ENCODE measurements at regions not wholly inside any gene's neighbourhood (a gene's known extent, or its start where the extent isn't known, plus 50 kb on each side); places are given as distances from the start of the nearest gene placed in this dataset.

DNA sequence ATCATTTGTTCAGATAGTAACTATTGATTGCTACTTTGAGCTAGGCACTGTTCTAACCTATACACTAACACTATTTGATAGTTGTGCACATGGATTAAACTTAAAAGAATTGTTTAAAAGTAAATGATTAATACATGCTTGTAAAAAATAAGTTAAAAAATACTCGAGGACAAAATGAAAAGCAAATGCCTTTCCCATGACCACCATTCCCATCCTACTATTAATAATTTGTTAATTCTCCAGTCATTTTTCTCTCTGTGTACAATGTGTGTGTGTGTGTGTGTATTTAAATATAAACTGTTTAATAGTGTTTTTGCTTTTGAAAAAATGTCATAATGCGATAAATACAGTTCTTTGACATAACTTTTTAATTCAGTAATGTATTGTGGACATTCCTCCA is 78.7 kb upstream of the KCNMB2 start:
- DNase-seq = no peak
- Mint-ChIP-seq H3K4me1 (ENCODE audit: low read depth) (no peaks in the 10 kb centered on the region), H3K4me3 (no peak overlapping the region), H3K9me3 (no peaks in the 10 kb centered on the region), H3K27ac (no peak overlapping the region), H3K27me3 (ENCODE audit: low read depth) (peaks cover 26% of the 10 kb centered on the region), H3K36me3 (ENCODE audit: insufficient read depth in 2 of 2) (no peaks in the 10 kb centered on the region)
- ATAC-seq (replicated peaks in 1 of 2) = no peak

DNA sequence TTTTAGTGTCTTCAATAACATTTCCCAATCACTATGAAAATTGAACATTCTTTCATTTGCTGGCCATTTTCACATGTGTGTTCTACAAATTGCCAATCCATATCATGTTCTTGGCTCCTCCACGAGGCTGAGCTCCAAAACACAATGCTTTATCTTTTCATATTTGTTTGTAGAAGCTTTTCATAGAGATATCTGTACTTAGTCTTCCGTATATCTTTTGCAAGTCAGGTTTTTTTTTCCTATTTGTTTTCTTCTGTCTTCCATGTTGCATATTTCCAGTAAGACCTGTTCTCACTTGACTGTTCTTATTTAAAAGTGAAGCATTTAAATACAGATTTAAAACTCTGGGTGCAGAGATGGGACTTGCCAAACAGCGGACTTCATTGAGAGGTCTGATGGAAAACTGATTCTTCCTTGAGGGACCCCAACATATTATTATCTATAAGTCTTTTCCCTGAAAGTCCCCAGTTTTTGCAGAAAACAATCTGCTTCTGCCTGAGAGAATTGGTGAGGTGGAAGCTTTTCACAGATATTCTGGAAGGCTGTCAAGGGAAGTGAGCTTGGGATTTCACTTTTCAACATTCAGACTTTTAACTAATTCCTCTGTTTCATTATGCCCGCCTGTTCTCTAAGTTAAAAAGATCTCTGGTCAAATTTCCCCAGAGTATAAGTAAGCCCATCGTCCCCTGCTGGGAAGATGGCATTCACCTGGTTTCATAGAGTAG is 77.8 kb upstream of the KCNMB2 start:
- Mint-ChIP-seq H3K4me1 (ENCODE audit: low read depth) (no peaks in the 10 kb centered on the region), H3K4me3 (no peak overlapping the region), H3K36me3 (ENCODE audit: insufficient read depth in 2 of 2) (no peaks in the 10 kb centered on the region), H3K27ac (no peak overlapping the region), H3K27me3 (ENCODE audit: low read depth) (peaks cover 35% of the 10 kb centered on the region), H3K9me3 (no peaks in the 10 kb centered on the region)
- ATAC-seq (replicated peaks in 1 of 2) (no peak), DNase-seq (no peak)

DNA sequence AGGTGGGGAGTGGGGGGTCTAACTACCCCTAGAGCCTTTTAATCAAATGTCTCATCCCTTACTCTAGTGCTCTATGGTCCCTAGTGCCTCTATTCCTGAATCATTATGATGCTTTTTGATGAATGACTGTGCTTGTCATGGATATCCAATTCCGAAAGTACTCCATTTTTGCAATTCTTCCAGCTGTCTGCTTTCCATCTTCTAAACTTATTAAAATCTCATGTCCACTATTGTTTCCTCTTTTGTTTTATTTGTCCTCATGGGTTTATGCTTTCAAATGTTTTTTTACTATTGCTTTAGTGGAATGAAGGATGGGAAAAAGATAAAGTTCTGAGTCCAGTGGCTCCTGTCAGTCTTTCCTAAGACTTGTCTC is 77.2 kb upstream of the KCNMB2 start:
- Mint-ChIP-seq H3K27me3 (ENCODE audit: low read depth) (peaks cover 39% of the 10 kb centered on the region), H3K36me3 (ENCODE audit: insufficient read depth in 2 of 2) (no peaks in the 10 kb centered on the region), H3K9me3 (no peaks in the 10 kb centered on the region), H3K4me3 (no peak overlapping the region), H3K27ac (no peak overlapping the region), H3K4me1 (ENCODE audit: low read depth) (no peaks in the 10 kb centered on the region)
- no peak for DNase-seq
- no peak for ATAC-seq (replicated peaks in 1 of 2)

DNA sequence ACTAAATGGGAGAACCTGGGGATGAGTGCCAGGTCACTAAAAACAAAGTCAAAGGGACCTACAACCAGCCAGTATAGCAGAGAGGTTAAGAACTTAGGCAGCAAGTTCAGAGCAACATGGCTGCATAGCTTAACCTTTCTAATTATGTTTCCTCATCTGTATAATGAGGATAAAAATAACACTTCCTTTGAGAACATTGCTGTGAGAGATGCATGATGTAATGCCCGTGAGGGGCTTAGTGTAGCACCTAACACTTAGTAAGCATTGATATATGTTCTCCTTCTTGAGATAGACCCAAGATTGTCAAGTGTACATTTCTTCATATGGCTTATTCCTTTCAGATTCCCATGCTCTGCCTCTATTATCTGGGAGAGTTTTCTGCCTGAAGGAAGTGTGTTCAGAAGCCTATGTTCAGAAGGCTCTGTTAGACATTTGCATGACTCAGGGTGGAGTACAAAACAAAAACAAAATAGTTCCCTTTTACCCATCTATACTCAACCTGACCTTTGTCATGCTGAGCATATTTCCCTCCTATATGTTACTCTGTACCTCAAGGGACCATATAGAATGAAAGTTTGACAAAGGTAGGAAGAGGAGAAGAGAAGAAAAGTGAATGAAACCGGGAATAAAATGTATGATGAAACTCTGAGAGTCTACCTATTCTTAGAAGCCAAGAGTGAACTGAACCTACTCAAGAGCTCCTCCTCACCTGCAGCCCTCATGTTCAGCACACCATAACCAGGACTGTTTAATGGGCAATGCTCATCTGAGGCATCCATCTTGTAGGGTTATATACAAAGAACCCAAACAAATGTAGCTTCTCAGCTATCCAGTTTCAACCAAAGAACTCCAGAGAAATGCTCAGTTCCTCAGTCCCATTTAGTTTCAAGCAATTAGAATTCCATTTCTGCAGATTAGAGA is 70.7 kb upstream of the KCNMB2 start:
- Mint-ChIP-seq H3K4me3 (no peak overlapping the region), H3K27me3 (ENCODE audit: low read depth) (peaks cover 15% of the 10 kb centered on the region), H3K27ac (no peak overlapping the region), H3K4me1 (ENCODE audit: low read depth) (no peaks in the 10 kb centered on the region), H3K9me3 (no peaks in the 10 kb centered on the region), H3K36me3 (ENCODE audit: insufficient read depth in 2 of 2) (no peaks in the 10 kb centered on the region)
- no peak for DNase-seq
- ATAC-seq (replicated peaks in 1 of 2) = no peak

DNA sequence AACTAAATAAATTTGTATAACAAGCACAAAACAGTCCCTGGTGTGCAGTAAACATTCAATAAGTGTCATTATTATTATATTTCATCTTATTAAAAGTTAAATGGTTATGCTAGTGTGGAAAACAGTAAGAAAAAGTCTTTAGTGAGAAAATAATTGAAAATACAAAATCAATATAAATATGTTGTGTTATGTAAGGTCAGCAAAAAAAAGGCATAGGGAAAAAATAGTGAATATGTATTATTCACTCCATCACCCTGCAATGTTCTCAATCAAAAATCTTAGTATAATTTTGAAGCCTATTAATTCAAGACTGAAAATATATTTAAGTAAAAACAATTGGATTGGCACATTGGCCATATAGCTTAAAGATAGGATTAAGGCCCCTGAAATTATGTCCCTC is 63.3 kb upstream of the KCNMB2 start:
- no peaks in the 10 kb centered on the region for H3K36me3 Mint-ChIP-seq (ENCODE audit: insufficient read depth in 2 of 2)
- H3K27me3 Mint-ChIP-seq (ENCODE audit: low read depth) = peaks cover 10% of the 10 kb centered on the region
- no peaks in the 10 kb centered on the region for H3K4me1 Mint-ChIP-seq (ENCODE audit: low read depth)
- DNase-seq (no peak), ATAC-seq (replicated peaks in 1 of 2) (no peak)
- H3K27ac Mint-ChIP-seq = no peak overlapping the region
- H3K4me3 Mint-ChIP-seq = no peak overlapping the region
- no peaks in the 10 kb centered on the region for H3K9me3 Mint-ChIP-seq

DNA sequence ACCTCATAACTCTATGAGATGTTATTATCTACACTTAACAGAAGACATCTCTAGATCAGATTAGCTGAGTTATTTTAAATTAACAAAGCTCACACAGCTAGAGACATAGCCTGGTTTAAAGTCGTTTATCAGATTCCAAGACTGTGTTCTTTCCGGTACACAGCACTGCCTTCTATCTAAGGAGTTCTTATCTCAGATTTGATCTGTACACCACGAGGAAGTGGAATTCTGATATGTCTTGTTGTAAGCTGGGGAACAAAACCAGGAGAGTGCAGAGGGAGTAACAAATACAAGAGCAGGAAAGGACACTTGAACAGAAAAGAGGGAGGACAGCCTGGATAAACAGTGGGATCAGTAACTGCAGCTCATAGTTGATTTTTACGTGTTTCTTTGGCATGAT is 61.7 kb upstream of the KCNMB2 start:
- H3K4me3 Mint-ChIP-seq = no peak overlapping the region
- ATAC-seq (replicated peaks in 1 of 2) = no peak
- H3K27ac Mint-ChIP-seq = no peak overlapping the region
- H3K36me3 Mint-ChIP-seq (ENCODE audit: insufficient read depth in 2 of 2) = no peaks in the 10 kb centered on the region
- no peaks in the 10 kb centered on the region for H3K9me3 Mint-ChIP-seq
- H3K4me1 Mint-ChIP-seq (ENCODE audit: low read depth) = no peaks in the 10 kb centered on the region
- DNase-seq = no peak
- peaks cover 16% of the 10 kb centered on the region for H3K27me3 Mint-ChIP-seq (ENCODE audit: low read depth)

DNA sequence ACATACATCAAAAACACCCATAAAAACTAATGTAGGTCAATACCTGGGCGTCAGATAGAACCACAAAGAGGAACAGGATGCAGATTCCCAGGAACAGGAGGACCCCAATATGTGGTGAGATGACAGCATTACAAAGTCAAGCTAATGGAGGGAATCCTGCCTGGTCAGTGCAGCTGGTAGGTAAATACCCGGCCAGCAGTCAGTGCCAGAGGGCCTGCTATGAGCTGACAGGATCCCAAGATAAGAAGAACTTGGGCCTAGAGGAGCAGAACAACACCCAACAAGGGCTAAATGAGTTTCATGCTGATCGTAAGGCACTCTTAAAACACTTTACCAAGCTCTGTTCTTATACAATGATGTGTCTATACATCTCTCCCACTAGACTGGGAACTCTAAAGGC is 61.2 kb upstream of the KCNMB2 start:
- ATAC-seq (replicated peaks in 1 of 2) = no peak

DNA sequence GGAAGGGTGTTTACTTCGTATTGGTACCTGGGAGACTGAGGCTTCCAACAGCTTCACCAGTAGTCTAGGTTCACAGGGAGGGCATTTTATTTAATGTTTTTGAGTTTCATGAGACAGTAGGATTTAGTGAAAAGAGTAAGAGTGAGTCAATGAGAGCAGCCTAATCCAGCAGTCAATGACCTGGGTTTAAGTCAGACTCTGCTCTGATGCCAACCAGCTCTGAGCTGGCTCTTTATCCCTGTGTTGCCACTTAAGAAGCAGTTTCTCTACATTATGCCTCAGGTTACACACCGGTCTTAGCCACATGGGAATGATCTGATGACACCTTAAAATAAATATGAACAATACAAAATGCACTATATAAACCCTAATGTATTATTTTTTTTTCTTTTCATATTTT is 59.4 kb upstream of the KCNMB2 start:
- H3K9me3 Mint-ChIP-seq = no peaks in the 10 kb centered on the region
- H3K27ac Mint-ChIP-seq = no peak overlapping the region
- DNase-seq (no peak), ATAC-seq (replicated peaks in 1 of 2) (no peak)
- peaks cover 28% of the 10 kb centered on the region for H3K27me3 Mint-ChIP-seq (ENCODE audit: low read depth)
- no peaks in the 10 kb centered on the region for H3K36me3 Mint-ChIP-seq (ENCODE audit: insufficient read depth in 2 of 2)
- H3K4me1 Mint-ChIP-seq (ENCODE audit: low read depth) = no peaks in the 10 kb centered on the region
- H3K4me3 Mint-ChIP-seq = no peak overlapping the region

More for the DNA sequence above, 61.2 kb upstream of the KCNMB2 start:
- peaks cover 16% of the 10 kb centered on the region for H3K27me3 Mint-ChIP-seq (ENCODE audit: low read depth)
- H3K4me3 Mint-ChIP-seq = no peak overlapping the region
- no peak for DNase-seq
- no peaks in the 10 kb centered on the region for H3K9me3 Mint-ChIP-seq
- H3K27ac Mint-ChIP-seq = no peak overlapping the region
- no peaks in the 10 kb centered on the region for H3K4me1 Mint-ChIP-seq (ENCODE audit: low read depth)
- no peaks in the 10 kb centered on the region for H3K36me3 Mint-ChIP-seq (ENCODE audit: insufficient read depth in 2 of 2)

DNA sequence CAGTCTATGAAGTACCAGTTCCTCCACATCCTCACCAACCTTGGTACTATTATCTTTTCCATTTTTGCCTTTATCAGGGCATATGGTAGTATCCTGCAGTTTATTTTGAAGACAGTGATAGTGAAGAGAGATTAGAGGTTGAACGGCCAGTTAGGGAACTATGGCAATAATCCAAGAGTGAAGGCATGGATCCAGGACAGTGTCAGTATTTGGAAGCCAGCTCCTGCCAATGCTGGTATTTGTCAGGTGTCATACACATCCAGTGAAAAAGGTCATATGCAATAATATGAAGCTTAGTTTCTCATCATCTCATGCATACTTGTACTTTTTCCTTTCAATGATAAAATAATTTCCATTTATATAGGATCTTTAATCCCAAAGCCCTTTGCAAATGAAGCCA is 56.8 kb upstream of the KCNMB2 start:
- no peaks in the 10 kb centered on the region for H3K4me1 Mint-ChIP-seq (ENCODE audit: low read depth)
- no peak overlapping the region for H3K4me3 Mint-ChIP-seq
- H3K9me3 Mint-ChIP-seq = no peaks in the 10 kb centered on the region
- ATAC-seq (replicated peaks in 1 of 2) = no peak
- no peak overlapping the region for H3K27ac Mint-ChIP-seq
- DNase-seq = no peak
- H3K36me3 Mint-ChIP-seq (ENCODE audit: insufficient read depth in 2 of 2) = no peaks in the 10 kb centered on the region
- H3K27me3 Mint-ChIP-seq (ENCODE audit: low read depth) = peaks cover 26% of the 10 kb centered on the region

DNA sequence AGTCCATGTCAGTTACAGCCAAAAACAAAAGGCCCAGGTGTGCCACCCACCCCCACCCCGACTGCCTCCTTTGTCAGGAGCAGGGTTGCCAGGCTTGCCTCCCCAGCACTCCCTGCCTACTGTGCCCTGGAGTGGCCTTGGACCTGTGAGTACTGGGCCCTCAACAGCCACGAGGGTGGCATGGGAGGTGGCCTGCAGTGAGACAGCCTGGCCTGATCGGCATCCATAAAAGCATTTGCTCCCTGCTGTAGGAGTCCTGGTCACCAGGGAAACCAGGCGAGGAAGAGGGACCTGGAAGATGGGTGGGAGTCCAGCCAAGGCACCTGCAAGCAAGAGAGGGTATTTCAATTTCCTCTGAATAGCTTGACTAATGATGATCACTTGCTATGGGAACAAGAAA is 56.4 kb upstream of the KCNMB2 start:
- Mint-ChIP-seq H3K9me3 (no peaks in the 10 kb centered on the region), H3K4me1 (ENCODE audit: low read depth) (no peaks in the 10 kb centered on the region), H3K27ac (no peak overlapping the region), H3K36me3 (ENCODE audit: insufficient read depth in 2 of 2) (no peaks in the 10 kb centered on the region), H3K27me3 (ENCODE audit: low read depth) (peaks cover 22% of the 10 kb centered on the region), H3K4me3 (no peak overlapping the region)
- DNase-seq (no peak), ATAC-seq (replicated peaks in 1 of 2) (no peak)

DNA sequence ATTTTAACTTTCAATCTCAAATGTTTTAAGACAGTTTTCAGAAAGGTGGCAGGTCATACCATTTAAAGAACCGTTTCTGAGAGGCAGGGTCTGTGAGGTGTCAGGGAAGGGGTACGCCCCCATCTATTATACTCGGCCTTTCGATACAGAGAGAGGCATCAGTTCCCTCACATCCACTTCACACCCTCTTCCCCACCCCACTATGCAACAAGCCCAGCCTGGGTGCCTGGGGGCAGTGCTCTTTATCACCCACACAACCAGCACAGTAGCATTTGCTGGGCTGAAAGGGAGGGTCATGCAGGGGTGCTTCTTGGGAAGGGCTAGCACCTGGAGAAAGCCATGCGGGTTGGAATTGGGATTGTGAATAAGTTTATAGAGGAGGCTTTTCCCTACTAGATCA is 56.0 kb upstream of the KCNMB2 start:
- Mint-ChIP-seq H3K9me3 (no peaks in the 10 kb centered on the region), H3K27ac (no peak overlapping the region), H3K27me3 (ENCODE audit: low read depth) (peaks cover 21% of the 10 kb centered on the region), H3K4me3 (no peak overlapping the region), H3K4me1 (ENCODE audit: low read depth) (no peaks in the 10 kb centered on the region), H3K36me3 (ENCODE audit: insufficient read depth in 2 of 2) (no peaks in the 10 kb centered on the region)
- ATAC-seq (replicated peaks in 1 of 2) = no peak
- DNase-seq = no peak

DNA sequence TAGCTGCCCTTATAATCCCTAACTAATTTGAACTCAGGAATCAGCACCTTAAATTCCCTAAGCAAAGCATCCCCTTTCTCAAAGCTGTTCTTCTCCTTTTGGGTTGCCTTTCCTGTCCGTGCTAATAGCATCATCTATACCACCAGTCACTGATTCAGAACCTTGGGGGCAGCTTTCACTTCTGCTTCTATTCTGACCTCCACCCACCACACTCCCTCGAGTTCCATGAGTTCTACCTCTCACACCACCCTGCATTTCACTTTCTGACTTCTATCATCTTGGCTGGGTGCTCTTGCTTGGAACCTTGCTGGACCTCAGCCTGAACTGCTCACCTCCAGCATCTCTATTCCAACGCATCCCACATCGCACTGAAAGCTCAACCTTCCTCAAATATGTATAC is 55.4 kb upstream of the KCNMB2 start:
- H3K9me3 Mint-ChIP-seq = no peaks in the 10 kb centered on the region
- no peak overlapping the region for H3K4me3 Mint-ChIP-seq
- H3K36me3 Mint-ChIP-seq (ENCODE audit: insufficient read depth in 2 of 2) = no peaks in the 10 kb centered on the region
- ATAC-seq (replicated peaks in 1 of 2) (no peak), DNase-seq (no peak)
- H3K4me1 Mint-ChIP-seq (ENCODE audit: low read depth) = no peaks in the 10 kb centered on the region
- no peak overlapping the region for H3K27ac Mint-ChIP-seq
- peaks cover 21% of the 10 kb centered on the region for H3K27me3 Mint-ChIP-seq (ENCODE audit: low read depth)

DNA sequence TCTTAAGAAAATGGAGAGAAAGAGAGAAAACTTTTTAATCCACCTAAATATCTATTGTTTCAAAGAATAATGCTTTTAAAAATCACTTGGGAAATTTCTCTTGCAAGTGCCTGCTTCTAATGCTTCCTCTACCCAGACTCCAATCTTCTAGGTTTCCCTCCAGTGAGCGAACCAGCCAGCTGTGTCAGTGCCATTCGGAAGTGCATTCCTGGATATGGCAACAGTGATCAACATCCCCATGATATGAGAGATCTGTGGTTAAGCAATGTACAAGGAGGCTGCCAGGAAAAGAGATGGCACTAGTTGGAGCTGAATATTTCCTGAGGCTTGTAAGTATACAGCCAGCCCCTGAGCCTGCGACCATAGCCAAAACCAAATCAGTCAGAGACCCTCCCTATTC is 53.3 kb upstream of the KCNMB2 start:
- Mint-ChIP-seq H3K27ac (no peak overlapping the region), H3K36me3 (ENCODE audit: insufficient read depth in 2 of 2) (no peaks in the 10 kb centered on the region), H3K4me1 (ENCODE audit: low read depth) (no peaks in the 10 kb centered on the region), H3K27me3 (ENCODE audit: low read depth) (peaks cover 18% of the 10 kb centered on the region), H3K9me3 (no peaks in the 10 kb centered on the region), H3K4me3 (no peak overlapping the region)
- ATAC-seq (replicated peaks in 1 of 2) (no peak), DNase-seq (no peak)

DNA sequence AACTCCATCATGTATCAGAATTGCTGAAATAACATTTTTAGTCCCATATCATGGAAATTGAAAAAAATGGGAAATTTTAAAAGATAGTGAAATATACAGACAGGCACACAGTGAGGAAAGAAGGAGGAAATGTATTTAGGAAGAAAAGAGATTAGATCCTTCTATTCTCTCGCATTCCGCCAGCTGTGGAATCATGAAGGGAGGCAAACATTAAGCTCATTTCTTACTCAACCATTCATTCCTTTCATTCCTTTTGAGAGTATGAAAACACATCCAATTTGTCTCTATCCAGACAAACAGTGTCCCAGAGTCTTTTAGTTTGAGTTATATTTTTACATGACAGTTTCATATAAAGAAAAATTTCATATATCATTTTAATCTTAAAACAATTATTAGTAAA is 52.5 kb upstream of the KCNMB2 start:
- no peak overlapping the region for H3K4me3 Mint-ChIP-seq
- H3K36me3 Mint-ChIP-seq (ENCODE audit: insufficient read depth in 2 of 2) = no peaks in the 10 kb centered on the region
- no peak overlapping the region for H3K27ac Mint-ChIP-seq
- no peaks in the 10 kb centered on the region for H3K4me1 Mint-ChIP-seq (ENCODE audit: low read depth)
- DNase-seq = no peak
- H3K27me3 Mint-ChIP-seq (ENCODE audit: low read depth) = peaks cover 11% of the 10 kb centered on the region
- H3K9me3 Mint-ChIP-seq = no peaks in the 10 kb centered on the region
- no peak for ATAC-seq (replicated peaks in 1 of 2)

Measured in activated T-cell treated with anti-CD3 and anti-CD28 coated beads, Interleukin-2, amount 50 U/mL, for 72 hours (primary cell).